Cardiac fibroblast (primary cell): ENCODE measurements at regions not wholly inside any gene's neighbourhood (a gene's known extent, or its start where the extent isn't known, plus 50 kb on each side); places are given as distances from the start of the nearest gene placed in this dataset.

ENCODE experiments used
- DNase-seq, 2 donors: peaks; one replicate each; pipeline versions ENCODE4 v3.0.0 to v3.0.0-alpha.2; 2010; ENCODE audit warnings: low read depth in 2 of 2
- H3K4me3 ChIP-seq, 2 donors: replicated peaks in 1 of 2; 1 replicate in 1 of 2; 2 replicates in 1 of 2; pipeline ENCODE4 v1.5.1; 2011; ENCODE audit warnings: low read depth in 2 of 2, low read length in 2 of 2, mild to moderate bottlenecking in 2 of 2, moderate library complexity in 1 of 2
- TF ChIP-seq, protein P1 (sequence below): IDR thresholded peaks from one replicate; pipeline ENCODE4 v1.5.1; 2011; ENCODE audit warnings: low read depth, mild to moderate bottlenecking, low read length, inconsistent platforms

DNA sequence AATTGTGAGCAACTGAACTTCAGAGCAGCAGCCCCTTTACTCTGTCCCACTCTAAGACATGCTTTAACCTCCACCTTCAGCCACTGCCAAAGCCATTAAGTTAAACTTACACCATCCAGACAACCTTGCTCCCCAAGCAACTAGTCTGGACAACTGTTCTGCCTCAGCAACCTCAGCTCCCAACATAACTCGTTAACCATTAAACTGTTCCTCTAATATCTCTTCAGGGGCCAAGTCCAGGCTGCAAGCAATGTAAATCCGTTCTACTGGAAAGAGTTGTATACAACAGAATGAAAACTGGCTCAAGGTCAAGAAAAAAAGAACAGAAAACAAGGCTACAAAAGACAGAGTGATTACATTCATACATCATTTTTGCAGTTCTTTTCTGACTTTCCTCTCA lies 131.7 kb upstream of the TARS1 start:
- no peak overlapping the region for H3K4me3 ChIP-seq
- no peak for DNase-seq
- TF ChIP-seq, protein P1, sequence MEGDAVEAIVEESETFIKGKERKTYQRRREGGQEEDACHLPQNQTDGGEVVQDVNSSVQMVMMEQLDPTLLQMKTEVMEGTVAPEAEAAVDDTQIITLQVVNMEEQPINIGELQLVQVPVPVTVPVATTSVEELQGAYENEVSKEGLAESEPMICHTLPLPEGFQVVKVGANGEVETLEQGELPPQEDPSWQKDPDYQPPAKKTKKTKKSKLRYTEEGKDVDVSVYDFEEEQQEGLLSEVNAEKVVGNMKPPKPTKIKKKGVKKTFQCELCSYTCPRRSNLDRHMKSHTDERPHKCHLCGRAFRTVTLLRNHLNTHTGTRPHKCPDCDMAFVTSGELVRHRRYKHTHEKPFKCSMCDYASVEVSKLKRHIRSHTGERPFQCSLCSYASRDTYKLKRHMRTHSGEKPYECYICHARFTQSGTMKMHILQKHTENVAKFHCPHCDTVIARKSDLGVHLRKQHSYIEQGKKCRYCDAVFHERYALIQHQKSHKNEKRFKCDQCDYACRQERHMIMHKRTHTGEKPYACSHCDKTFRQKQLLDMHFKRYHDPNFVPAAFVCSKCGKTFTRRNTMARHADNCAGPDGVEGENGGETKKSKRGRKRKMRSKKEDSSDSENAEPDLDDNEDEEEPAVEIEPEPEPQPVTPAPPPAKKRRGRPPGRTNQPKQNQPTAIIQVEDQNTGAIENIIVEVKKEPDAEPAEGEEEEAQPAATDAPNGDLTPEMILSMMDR = no peak

DNA sequence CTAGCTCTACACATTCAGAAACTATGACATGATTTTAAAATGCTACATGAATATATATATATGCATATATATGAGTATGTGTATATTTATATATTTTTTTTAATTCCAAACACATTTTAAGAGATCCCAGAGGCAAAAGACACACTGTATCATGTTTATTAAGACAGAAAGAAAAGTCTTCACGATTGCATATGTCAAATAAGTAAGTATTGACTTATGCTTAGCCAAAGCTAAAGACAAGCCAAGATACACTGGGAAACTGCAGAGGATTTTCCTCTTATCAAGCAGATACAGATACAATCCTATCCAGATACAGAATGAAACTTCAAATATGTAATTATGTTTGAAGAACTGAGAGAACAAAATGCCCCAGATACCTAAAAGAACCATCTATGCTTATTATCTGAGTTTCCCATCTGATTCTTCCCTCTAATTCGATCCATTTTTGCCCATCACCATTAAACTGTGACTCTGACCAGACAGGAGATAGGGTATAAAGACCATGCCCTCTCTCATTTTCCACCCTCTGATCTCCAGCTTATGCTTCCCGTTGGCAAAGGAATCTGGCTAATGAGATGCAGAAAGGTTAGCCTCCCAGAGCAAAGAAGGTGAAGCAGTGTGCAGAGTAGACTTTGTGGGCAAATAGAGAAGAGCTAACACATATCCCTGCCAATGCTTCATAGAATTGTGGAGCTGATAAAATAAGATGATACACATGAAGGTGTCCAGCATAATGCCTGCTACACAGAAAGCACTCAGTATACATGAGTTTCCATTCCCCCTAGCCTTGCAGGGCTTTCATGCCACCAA lies 131.0 kb upstream of the TARS1 start:
- no peak overlapping the region for H3K4me3 ChIP-seq
- DNase-seq = no peak
- TF ChIP-seq, protein P1 = no peak

DNA sequence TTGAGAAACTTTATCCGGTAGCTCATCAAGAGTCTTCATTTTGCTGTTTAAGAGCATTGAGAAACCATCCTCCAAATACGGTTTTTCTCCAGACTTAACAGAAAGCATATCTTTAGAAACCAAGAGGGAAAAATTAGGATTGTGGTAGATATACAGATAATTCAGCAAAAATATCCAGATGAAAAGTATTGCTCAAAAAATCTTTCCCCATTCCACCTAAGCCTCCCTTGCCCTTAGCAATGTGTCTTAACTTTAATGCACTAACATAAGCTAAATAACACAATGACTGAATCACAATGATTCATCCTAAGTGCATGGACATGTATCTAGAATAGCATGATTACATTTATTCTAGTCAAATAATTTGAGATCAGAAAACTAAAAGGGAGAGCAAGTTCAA lies 130.3 kb upstream of the TARS1 start:
- peak; percentile 67 to 92 for DNase-seq
- H3K4me3 ChIP-seq = no peak overlapping the region
- TF ChIP-seq, protein P1 = no peak

DNA sequence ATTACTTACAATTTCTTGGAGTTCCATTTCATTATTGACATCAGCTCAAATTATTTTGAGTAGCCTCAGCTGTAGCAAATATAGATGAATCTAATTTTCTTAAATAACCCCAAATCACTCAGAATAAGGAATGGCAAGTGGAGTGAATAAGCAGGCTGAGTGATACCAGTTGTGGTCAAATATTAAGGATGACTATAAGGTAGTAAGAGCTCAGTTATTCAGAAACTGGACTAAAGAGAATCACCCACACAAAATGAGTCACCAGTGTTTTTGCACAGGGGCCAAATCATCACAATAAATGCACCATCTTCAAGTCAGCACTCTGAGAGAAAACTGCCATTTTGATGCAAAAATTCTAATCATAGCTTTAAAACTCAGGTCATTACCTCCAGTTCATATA lies 128.9 kb upstream of the TARS1 start:
- TF ChIP-seq, protein P1 = no peak
- no peak overlapping the region for H3K4me3 ChIP-seq
- peak; percentile 77 to 98 for DNase-seq

DNA sequence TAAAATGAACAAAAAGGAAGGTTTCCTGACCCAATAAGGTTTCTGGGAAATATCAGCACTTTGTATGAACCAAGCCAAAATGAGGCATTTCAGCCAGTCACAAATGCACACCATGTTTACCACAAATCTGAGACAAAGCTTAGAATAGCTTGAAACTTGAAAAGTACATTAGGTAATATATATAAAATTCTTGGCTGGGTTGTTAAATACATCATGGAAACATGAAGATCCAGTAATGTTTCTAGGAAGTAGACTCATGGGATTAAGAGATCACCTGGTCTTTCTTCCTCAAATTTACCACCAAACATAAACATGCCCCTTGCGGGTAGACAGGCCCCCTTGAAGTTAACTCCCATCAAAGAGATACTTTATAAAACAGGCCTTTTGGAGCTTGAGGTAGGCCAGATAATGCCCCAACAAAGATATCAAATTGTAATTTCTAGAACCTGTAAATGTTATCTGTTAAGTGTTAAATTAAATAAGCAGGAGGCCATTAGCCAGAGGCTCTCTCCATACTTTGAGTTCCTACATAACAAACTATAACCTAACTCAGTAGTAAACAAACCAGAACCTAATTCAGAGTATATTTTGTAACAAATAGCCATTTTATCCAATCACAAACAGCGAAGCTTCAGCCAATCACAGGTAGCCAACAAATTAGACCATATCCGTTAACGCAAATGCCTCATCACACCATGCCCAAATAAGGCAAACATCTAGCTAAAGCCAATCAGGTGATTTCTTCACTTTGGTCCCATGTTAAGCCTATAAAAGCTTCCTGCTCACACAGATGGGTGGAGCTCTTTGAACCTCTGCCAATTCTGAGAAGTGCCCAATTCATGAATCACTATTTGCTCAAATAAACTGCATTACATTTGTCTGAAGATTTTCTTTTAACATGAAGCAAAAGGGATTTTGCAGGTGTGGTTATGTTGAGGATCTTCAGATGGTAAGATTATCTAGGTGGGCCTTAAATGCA lies 127.9 kb upstream of the TARS1 start:
- H3K4me3 ChIP-seq = no peak overlapping the region
- TF ChIP-seq, protein P1 = no peak
- peak; percentile 86 to 100 for DNase-seq

DNA sequence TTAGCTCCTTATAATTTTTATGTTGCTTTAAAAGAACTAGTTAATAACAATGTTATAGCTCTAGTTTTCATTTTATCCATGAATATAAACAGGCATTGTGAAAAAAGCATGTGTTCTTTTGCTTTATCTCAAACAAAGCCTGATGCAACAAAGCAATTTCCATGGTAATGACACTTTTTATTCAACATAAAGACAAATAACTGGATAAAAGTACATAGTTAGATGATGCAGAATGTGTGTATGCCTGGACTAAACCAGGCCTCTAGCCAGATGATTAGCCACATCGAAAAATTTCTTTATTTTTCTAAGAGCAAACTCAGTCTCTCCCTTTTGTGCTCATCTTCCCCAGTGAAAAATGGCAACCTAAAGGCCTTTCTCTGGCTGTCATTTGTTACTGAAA lies 125.6 kb upstream of the TARS1 start:
- TF ChIP-seq, protein P1 = no peak
- H3K4me3 ChIP-seq = no peak overlapping the region
- peak; percentile 65 for DNase-seq
